ENCODE measurements at regions not wholly inside any gene's neighbourhood (a gene's known extent, or its start where the extent isn't known, plus 50 kb on each side); places are given as distances from the start of the nearest gene placed in this dataset.

- H4K20me1 ChIP-seq (ENCODE audit: control insufficient read depth, insufficient read depth, insufficient read length) = no peaks in the 10 kb centered on the region
- H3K4me1 ChIP-seq (ENCODE audit: insufficient read depth, low read length) = no peaks in the 10 kb centered on the region
- Mint-ChIP-seq H3K27ac (no peak overlapping the region), H3K36me3 (ENCODE audit: insufficient read depth in 1 of 3, low read depth in 3 of 3) (peaks cover 1 to 11% (median 8%) of the 10 kb centered on the region in 3 experiments; a peak in 3 of 7 replicates), H3K4me1 (no peaks in the 10 kb centered on the region), H3K4me3 (no peak overlapping the region), H3K9me3 (peaks cover 12 to 15% of the 10 kb centered on the region in 2 experiments), H3K27me3 (ENCODE audit: low read depth) (no peaks in the 10 kb centered on the region)
- no peak overlapping the region for H3K9ac ChIP-seq (ENCODE audit: extremely low read depth, insufficient read length, low read length)
- H3K79me1 ChIP-seq (ENCODE audit: insufficient read depth, low read depth, low read length, poor library complexity, severe bottlenecking) = no peaks in the 10 kb centered on the region
- no peaks in the 10 kb centered on the region for H3K9me3 ChIP-seq (ENCODE audit: control insufficient read depth, low read depth, low read length)
- no peak overlapping the region for H3K14ac ChIP-seq (ENCODE audit: insufficient read depth, low read length)
- H4K8ac ChIP-seq (replicated peaks; ENCODE audit: insufficient read length, low read depth, low read length) = no peak overlapping the region
- H2BK15ac ChIP-seq (ENCODE audit: low read depth, low read length) = no peak overlapping the region
- TF ChIP-seq, protein P1, sequence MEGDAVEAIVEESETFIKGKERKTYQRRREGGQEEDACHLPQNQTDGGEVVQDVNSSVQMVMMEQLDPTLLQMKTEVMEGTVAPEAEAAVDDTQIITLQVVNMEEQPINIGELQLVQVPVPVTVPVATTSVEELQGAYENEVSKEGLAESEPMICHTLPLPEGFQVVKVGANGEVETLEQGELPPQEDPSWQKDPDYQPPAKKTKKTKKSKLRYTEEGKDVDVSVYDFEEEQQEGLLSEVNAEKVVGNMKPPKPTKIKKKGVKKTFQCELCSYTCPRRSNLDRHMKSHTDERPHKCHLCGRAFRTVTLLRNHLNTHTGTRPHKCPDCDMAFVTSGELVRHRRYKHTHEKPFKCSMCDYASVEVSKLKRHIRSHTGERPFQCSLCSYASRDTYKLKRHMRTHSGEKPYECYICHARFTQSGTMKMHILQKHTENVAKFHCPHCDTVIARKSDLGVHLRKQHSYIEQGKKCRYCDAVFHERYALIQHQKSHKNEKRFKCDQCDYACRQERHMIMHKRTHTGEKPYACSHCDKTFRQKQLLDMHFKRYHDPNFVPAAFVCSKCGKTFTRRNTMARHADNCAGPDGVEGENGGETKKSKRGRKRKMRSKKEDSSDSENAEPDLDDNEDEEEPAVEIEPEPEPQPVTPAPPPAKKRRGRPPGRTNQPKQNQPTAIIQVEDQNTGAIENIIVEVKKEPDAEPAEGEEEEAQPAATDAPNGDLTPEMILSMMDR (conservative IDR thresholded peaks at IDR 0.05) = no peak
- no CpG with 5 or more reads among the region's 3 CpGs for WGBS (ENCODE audit: extremely low coverage, insufficient read length, low lambda C conversion rate)
- H3K4me2 ChIP-seq (ENCODE audit: insufficient read depth, insufficient read length, low read length) = no peak overlapping the region
- H3K23ac ChIP-seq (ENCODE audit: insufficient read length, low read depth, low read length) = no peak overlapping the region
- no peak for DNase-seq
- H3K18ac ChIP-seq (ENCODE audit: insufficient read length, low read depth, low read length) = no peak overlapping the region
- no peaks in the 10 kb centered on the region; the same call in 1 of the 2 replicates for H3K79me2 ChIP-seq (ENCODE audit: insufficient read depth, low read length)
- no peak overlapping the region for H3K4ac ChIP-seq (ENCODE audit: low read depth, low read length)
- no peak overlapping the region for H4K5ac ChIP-seq (ENCODE audit: insufficient read length, low read depth, low read length)
- H2AK5ac ChIP-seq (ENCODE audit: insufficient read length, low read length) = no peak overlapping the region
- H2BK5ac ChIP-seq (ENCODE audit: insufficient read length, low read length) = no peak overlapping the region
- H2BK120ac ChIP-seq (ENCODE audit: low read depth, low read length, poor library complexity, severe bottlenecking) = no peak overlapping the region
- no peak overlapping the region for H2BK20ac ChIP-seq (ENCODE audit: low read depth, low read length, poor library complexity, severe bottlenecking)
- H2BK12ac ChIP-seq (ENCODE audit: insufficient read length, low read depth, low read length) = no peak overlapping the region
- H3K56ac ChIP-seq (ENCODE audit: insufficient read length, low read depth, low read length) = no peak overlapping the region
- no peaks in the 10 kb centered on the region for H3K23me2 ChIP-seq (ENCODE audit: insufficient read length, low read depth, low read length, poor library complexity, severe bottlenecking)
- 0 out of 2 replicates have a peak, but pooled peaks cover 1% of the 10 kb centered on the region for H3K27me3 ChIP-seq (ENCODE audit: insufficient read depth, low read length)
- no peak overlapping the region for H3K27ac ChIP-seq (ENCODE audit: insufficient read length, low read depth, low read length)
- no peak overlapping the region for H2AFZ ChIP-seq (ENCODE audit: low read length)
- no peak overlapping the region for H3T11ph ChIP-seq (ENCODE audit: low read length)
- H4K91ac ChIP-seq (ENCODE audit: insufficient read length, low read depth, low read length) = no peak overlapping the region
Observed at GRCh38 chr13:87153371-87153770, 517.8 kb upstream of the SLITRK5 start.

Data from H9 (cell line).